ENCODE measurements at regions not wholly inside any gene's neighbourhood (a gene's known extent, or its start where the extent isn't known, plus 50 kb on each side); places are given as distances from the start of the nearest gene placed in this dataset.

DNA sequence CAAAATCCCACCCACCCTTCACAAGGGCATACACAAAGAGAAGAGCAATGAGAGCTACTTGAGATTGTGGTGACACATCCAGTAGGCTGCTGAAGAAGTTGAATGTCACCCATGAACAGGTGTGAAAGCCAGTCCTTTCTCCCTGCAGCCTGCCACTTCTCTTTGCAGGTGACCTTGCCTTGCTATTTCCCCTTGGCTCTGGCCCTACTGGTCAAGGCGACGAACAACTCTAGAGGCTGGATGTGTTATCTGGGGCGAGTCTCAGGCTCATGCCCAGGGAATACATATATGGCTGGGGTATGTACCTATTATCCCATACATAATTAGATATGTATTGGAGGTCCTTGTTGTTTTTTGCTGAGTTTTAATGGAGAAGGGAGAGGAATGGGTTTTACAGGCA lies 70.2 kb upstream of the EGLN3 start:
- POLR2A ChIA-PET: no interaction called here
- no peak overlapping the region for H2AFZ ChIP-seq (ENCODE audit: low read depth, low read length, poor library complexity, severe bottlenecking)
- H3K4me2 ChIP-seq (ENCODE audit: low read length): no peak overlapping the region
- no peak overlapping the region for H3K27ac ChIP-seq (ENCODE audit: low read depth, low read length)
- RAD21 ChIA-PET (ENCODE audit: low non-redundant PET in 1 of 2, low total read pairs in 2 of 2, uncharacterized antibody in 2 of 2, unreplicated experiment in 2 of 2): no interaction called here
- H3K27me3 ChIP-seq (ENCODE audit: insufficient read depth, low read length): no peaks in the 10 kb centered on the region
- no peak overlapping the region for H3K4me3 ChIP-seq (replicated peaks in 1 of 2; ENCODE audit: low read depth in 1 of 2, low read length in 2 of 2)
- no peaks in the 10 kb centered on the region for H3K9me3 ChIP-seq (ENCODE audit: control insufficient read depth in 1 of 2, insufficient read depth in 1 of 2, low read depth in 1 of 2, low read length in 2 of 2)
- H3K79me2 ChIP-seq (ENCODE audit: insufficient read depth, low read length): no peaks in the 10 kb centered on the region
- H3K9me2 ChIP-seq (ENCODE audit: insufficient read depth): 0 out of 2 replicates have a peak, but pooled peaks cover 2% of the 10 kb centered on the region
- intact Hi-C loops (cut with micrococcal nuclease): no loop called here
- ATAC-seq (no peak), DNase-seq (ENCODE audit: low read depth, low spot score) (no peak)
- CTCF ChIA-PET: no interaction called here
- TF ChIP-seq ELF1 (IDR thresholded peaks at IDR 0.05; ENCODE audit: borderline replicate concordance, low read depth): no peak
- no peak for TF ChIP-seq EZH2phosphoT487 (IDR thresholded peaks at IDR 0.05; ENCODE audit: borderline replicate concordance)
- TF ChIP-seq SP1 (IDR thresholded peaks at IDR 0.05; ENCODE audit: low read depth): no peak
- TF ChIP-seq REST (IDR thresholded peaks at IDR 0.05; ENCODE audit: low read depth): no peak
- TF ChIP-seq MAX (IDR thresholded peaks at IDR 0.05): no peak
- TF ChIP-seq CBX3 (IDR thresholded peaks at IDR 0.05; ENCODE audit: low read depth): no peak
- TF ChIP-seq SRF (IDR thresholded peaks at IDR 0.05; ENCODE audit: low read depth): no peak
- TF ChIP-seq JUND (IDR thresholded peaks at IDR 0.05): no peak
- no peak for TF ChIP-seq POLR2AphosphoS5 (IDR thresholded peaks at IDR 0.05; ENCODE audit: low read depth, low read length)
- TF ChIP-seq, protein P1, sequence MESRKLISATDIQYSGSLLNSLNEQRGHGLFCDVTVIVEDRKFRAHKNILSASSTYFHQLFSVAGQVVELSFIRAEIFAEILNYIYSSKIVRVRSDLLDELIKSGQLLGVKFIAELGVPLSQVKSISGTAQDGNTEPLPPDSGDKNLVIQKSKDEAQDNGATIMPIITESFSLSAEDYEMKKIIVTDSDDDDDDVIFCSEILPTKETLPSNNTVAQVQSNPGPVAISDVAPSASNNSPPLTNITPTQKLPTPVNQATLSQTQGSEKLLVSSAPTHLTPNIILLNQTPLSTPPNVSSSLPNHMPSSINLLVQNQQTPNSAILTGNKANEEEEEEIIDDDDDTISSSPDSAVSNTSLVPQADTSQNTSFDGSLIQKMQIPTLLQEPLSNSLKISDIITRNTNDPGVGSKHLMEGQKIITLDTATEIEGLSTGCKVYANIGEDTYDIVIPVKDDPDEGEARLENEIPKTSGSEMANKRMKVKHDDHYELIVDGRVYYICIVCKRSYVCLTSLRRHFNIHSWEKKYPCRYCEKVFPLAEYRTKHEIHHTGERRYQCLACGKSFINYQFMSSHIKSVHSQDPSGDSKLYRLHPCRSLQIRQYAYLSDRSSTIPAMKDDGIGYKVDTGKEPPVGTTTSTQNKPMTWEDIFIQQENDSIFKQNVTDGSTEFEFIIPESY (IDR thresholded peaks at IDR 0.05; ENCODE audit: extremely low read depth, insufficient replicate concordance, low read length): no peak
- TF ChIP-seq ATF3 (IDR thresholded peaks at IDR 0.05): no peak
- no peak for TF ChIP-seq EGR1 (IDR thresholded peaks at IDR 0.05; ENCODE audit: low read depth)
- TF ChIP-seq CEBPB (IDR thresholded peaks at IDR 0.05; ENCODE audit: low read depth): no peak
- TF ChIP-seq ZFX (IDR thresholded peaks at IDR 0.05): no peak
- no peak for TF ChIP-seq ZNF274 (IDR thresholded peaks at IDR 0.05; ENCODE audit: low read depth, low read length)
- TF ChIP-seq CTCF (IDR thresholded peaks at IDR 0.05 in 2 of 3, conservative IDR thresholded peaks at IDR 0.05 in 1 of 3; ENCODE audit: borderline replicate concordance in 1 of 3, insufficient read depth in 1 of 3, low read depth in 2 of 3, low read length in 2 of 3): no peak
- no peak for TF ChIP-seq TCF7L2 (IDR thresholded peaks at IDR 0.05; ENCODE audit: borderline replicate concordance, extremely low read depth, insufficient read depth, insufficient read length)
- TF ChIP-seq POLR2A (IDR thresholded peaks at IDR 0.05; ENCODE audit: borderline replicate concordance, extremely low read depth, insufficient read depth, insufficient read length): no peak
- TF ChIP-seq EZH2 (IDR thresholded peaks at IDR 0.05): no peak
- TF ChIP-seq FOSL1 (IDR thresholded peaks at IDR 0.05; ENCODE audit: low read depth): no peak
- no peaks in the 10 kb centered on the region for H4K20me1 ChIP-seq (ENCODE audit: insufficient read depth)
- no peaks in the 10 kb centered on the region for H3K4me1 ChIP-seq (ENCODE audit: control insufficient read depth in 1 of 2, insufficient read depth in 2 of 2, low read length in 2 of 2)
- H3K36me3 ChIP-seq (ENCODE audit: control insufficient read depth in 1 of 2, insufficient read depth in 2 of 2, low read length in 2 of 2): no peaks in the 10 kb centered on the region
- H3K9ac ChIP-seq (ENCODE audit: low read length): no peak overlapping the region
- no TSS peak for BruUV-seq (replicated peaks)

Measured in HCT116 (cell line).